Loucy (cell line): ENCODE measurements at regions not wholly inside any gene's neighbourhood (a gene's known extent, or its start where the extent isn't known, plus 50 kb on each side); places are given as distances from the start of the nearest gene placed in this dataset.

ENCODE experiments used
- H2AFZ ChIP-seq: fragments of 200-600 bp; sonication (generic); 2 replicates; pipeline ENCODE4 v1.6.0; 2016; ENCODE audit warnings: antibody characterized with exemption, mild to moderate bottlenecking, low read length, moderate library complexity
- H3F3A ChIP-seq: fragments of 200-600 bp; 2 replicates; pipeline ENCODE4 v1.6.0; 2016; ENCODE audit warnings: antibody characterized with exemption, low read depth, mild to moderate bottlenecking
- H3K27me3 ChIP-seq: fragments of 200-600 bp; sonication (generic); 2 replicates; pipeline ENCODE4 v1.6.1; 2014; ENCODE audit warnings: low read length, mild to moderate bottlenecking; ENCODE audit not compliant: insufficient read depth, poor library complexity, severe bottlenecking
- H3K36me3 ChIP-seq: fragments of 200-600 bp; sonication (generic); 2 replicates; pipeline ENCODE4 v1.6.1; 2016; ENCODE audit warnings: low read length; ENCODE audit not compliant: insufficient read depth
- H3K4me1 ChIP-seq: fragments of 200-600 bp; sonication (generic); 2 replicates; pipeline ENCODE4 v1.5.1; 2014; ENCODE audit warnings: low read length, mild to moderate bottlenecking; ENCODE audit not compliant: insufficient read depth, poor library complexity, severe bottlenecking
- H3K4me2 ChIP-seq: fragments of 200-600 bp; sonication (generic); 2 replicates; pipeline ENCODE4 v1.6.0; 2014; ENCODE audit warnings: antibody characterized with exemption, low read length, low read depth, mild to moderate bottlenecking; ENCODE audit not compliant: poor library complexity, severe bottlenecking
- H3K4me3 ChIP-seq: fragments of 200-600 bp; sonication (generic); 2 replicates; pipeline ENCODE4 v1.5.1; 2014; ENCODE audit warnings: low read length, mild to moderate bottlenecking, mixed read lengths; ENCODE audit not compliant: poor library complexity, severe bottlenecking
- H3K79me2 ChIP-seq: fragments of 200-600 bp; sonication (generic); 2 replicates; pipeline ENCODE4 v1.6.1; 2014; ENCODE audit warnings: low read length; ENCODE audit not compliant: insufficient read depth
- H3K9ac ChIP-seq: fragments of 200-600 bp; sonication (generic); 2 replicates; pipeline ENCODE4 v1.6.0; 2014; ENCODE audit warnings: mild to moderate bottlenecking, low read depth, low read length, moderate library complexity; ENCODE audit not compliant: poor library complexity, severe bottlenecking
- H3K9me2 ChIP-seq: fragments of 200-600 bp; sonication (generic); replicated peaks from 2 replicates; pipeline ENCODE4 v1.6.1; 2016; ENCODE audit warnings: low read depth, low read length, mixed read lengths
- H3K9me3 ChIP-seq: fragments of 200-600 bp; sonication (generic); 2 replicates; pipeline ENCODE4 v1.6.1; 2014; ENCODE audit warnings: mild to moderate bottlenecking, antibody characterized with exemption, low read length, low read depth; ENCODE audit not compliant: insufficient read depth
- H4K20me1 ChIP-seq: fragments of 200-600 bp; sonication (generic); 2 replicates; pipeline ENCODE4 v1.6.0; 2014; ENCODE audit warnings: antibody characterized with exemption, low read length, mild to moderate bottlenecking; ENCODE audit not compliant: insufficient read depth, poor library complexity, severe bottlenecking
- CTCF ChIP-seq: fragments of 200-600 bp; sonication (generic); conservative IDR thresholded peaks from 2 replicates; pipeline ENCODE4 v1.5.1; 2014; ENCODE audit warnings: mild to moderate bottlenecking, antibody characterized with exemption, low read length
- EZH2phosphoT487 ChIP-seq: fragments of 200-600 bp; IDR thresholded peaks from 2 replicates; pipeline ENCODE4 v1.6.1; 2018; ENCODE audit warnings: antibody characterized with exemption, mild to moderate bottlenecking, moderate library complexity, borderline replicate concordance

GRCh38 chr14:28436821-28437220 is 329.8 kb upstream of the FOXG1 start:
- H3K27me3 ChIP-seq = no peaks in the 10 kb centered on the region
- no peak overlapping the region for H3K4me2 ChIP-seq
- no peaks in the 10 kb centered on the region for H3K9me2 ChIP-seq
- H3K4me1 ChIP-seq = no peaks in the 10 kb centered on the region
- no peaks in the 10 kb centered on the region for H3K9me3 ChIP-seq
- no peak overlapping the region for H3K9ac ChIP-seq
- H3F3A ChIP-seq = no peaks in the 10 kb centered on the region
- no peaks in the 10 kb centered on the region for H3K36me3 ChIP-seq
- H4K20me1 ChIP-seq = no peaks in the 10 kb centered on the region
- no peaks in the 10 kb centered on the region for H3K79me2 ChIP-seq
- no peak overlapping the region for H3K4me3 ChIP-seq
- TF ChIP-seq CTCF (no peak), EZH2phosphoT487 (no peak)
- H2AFZ ChIP-seq = no peak overlapping the region

- Histone ChIP-seq H3K79me2 (no peaks in the 10 kb centered on the region), H3K9me3 (no peaks in the 10 kb centered on the region), H3K36me3 (no peaks in the 10 kb centered on the region), H3K4me3 (no peak overlapping the region), H3K4me2 (no peak overlapping the region), H3K4me1 (no peaks in the 10 kb centered on the region), H2AFZ (no peak overlapping the region), H3K9ac (no peak overlapping the region), H4K20me1 (no peaks in the 10 kb centered on the region), H3K9me2 (no peaks in the 10 kb centered on the region), H3F3A (no peaks in the 10 kb centered on the region), H3K27me3 (no peaks in the 10 kb centered on the region)
- TF ChIP-seq CTCF (no peak), EZH2phosphoT487 (no peak)
These were observed 305.2 kb upstream of the FOXG1 start for GRCh38 chr14:28461389-28461788.

GRCh38 chr14:28467611-28468010 is 299.0 kb upstream of the FOXG1 start:
- Histone ChIP-seq H3K4me1 (no peaks in the 10 kb centered on the region), H4K20me1 (no peaks in the 10 kb centered on the region), H3K4me2 (no peak overlapping the region), H3K79me2 (no peaks in the 10 kb centered on the region), H3K36me3 (no peaks in the 10 kb centered on the region), H3K9me3 (no peaks in the 10 kb centered on the region; the same call in 1 of the 2 replicates), H3K4me3 (no peak overlapping the region), H3K9me2 (no peaks in the 10 kb centered on the region), H3K9ac (no peak overlapping the region), H2AFZ (no peak overlapping the region), H3K27me3 (no peaks in the 10 kb centered on the region), H3F3A (no peaks in the 10 kb centered on the region)
- TF ChIP-seq CTCF (no peak), EZH2phosphoT487 (no peak)
